ENCODE measurements at regions not wholly inside any gene's neighbourhood (a gene's known extent, or its start where the extent isn't known, plus 50 kb on each side); places are given as distances from the start of the nearest gene placed in this dataset.

- DNase-seq: no peak
- Histone ChIP-seq H3K36me3 (replicated peaks in 1 of 2; ENCODE audit: control insufficient read depth in 1 of 2, insufficient read depth in 2 of 2, low read length in 2 of 2) (no peaks in the 10 kb centered on the region), H2AFZ (ENCODE audit: insufficient read depth, low read depth, low read length, poor library complexity, severe bottlenecking) (no peak overlapping the region), H4K20me1 (ENCODE audit: insufficient read depth, low read length) (no peaks in the 10 kb centered on the region), H3K27ac (ENCODE audit: low read depth in 1 of 2, low read length in 2 of 2) (no peak overlapping the region), H3K27me3 (ENCODE audit: control insufficient read depth in 2 of 2, insufficient read depth in 2 of 2, low read length in 2 of 2) (no peaks in the 10 kb centered on the region), H3K9ac (ENCODE audit: insufficient read depth, low read length, poor library complexity, severe bottlenecking) (no peak overlapping the region), H3K79me2 (ENCODE audit: insufficient read depth, low read length) (no peaks in the 10 kb centered on the region), H3K4me3 (replicated peaks in 1 of 3; ENCODE audit: low read depth in 2 of 3, low read length in 3 of 3) (no peak overlapping the region), H3K4me1 (ENCODE audit: control insufficient read depth in 1 of 2, insufficient read depth in 2 of 2, low read length in 2 of 2) (no peaks in the 10 kb centered on the region), H3K4me2 (replicated peaks; ENCODE audit: extremely low read depth, low read length, poor library complexity, severe bottlenecking) (no peak overlapping the region), H3K9me3 (replicated peaks in 1 of 2; ENCODE audit: control insufficient read depth in 1 of 2, insufficient read depth in 1 of 2, low read length in 2 of 2) (no peaks in the 10 kb centered on the region)
- intact Hi-C loops (cut with micrococcal nuclease): no loop called here
- Mint-ChIP-seq H3K27ac (no peak overlapping the region), H3K27me3 (ENCODE audit: low read depth in 3 of 3) (peaks cover 6 to 11% (median 7%) of the 10 kb centered on the region in 3 donors), H3K9me3 (peaks cover 0 to 2% (median 1%) of the 10 kb centered on the region in 7 donors), H3K4me3 (no peak overlapping the region), H3K36me3 (no peaks in the 10 kb centered on the region), H3K4me1 (no peaks in the 10 kb centered on the region)
- TF ChIP-seq, protein P1, sequence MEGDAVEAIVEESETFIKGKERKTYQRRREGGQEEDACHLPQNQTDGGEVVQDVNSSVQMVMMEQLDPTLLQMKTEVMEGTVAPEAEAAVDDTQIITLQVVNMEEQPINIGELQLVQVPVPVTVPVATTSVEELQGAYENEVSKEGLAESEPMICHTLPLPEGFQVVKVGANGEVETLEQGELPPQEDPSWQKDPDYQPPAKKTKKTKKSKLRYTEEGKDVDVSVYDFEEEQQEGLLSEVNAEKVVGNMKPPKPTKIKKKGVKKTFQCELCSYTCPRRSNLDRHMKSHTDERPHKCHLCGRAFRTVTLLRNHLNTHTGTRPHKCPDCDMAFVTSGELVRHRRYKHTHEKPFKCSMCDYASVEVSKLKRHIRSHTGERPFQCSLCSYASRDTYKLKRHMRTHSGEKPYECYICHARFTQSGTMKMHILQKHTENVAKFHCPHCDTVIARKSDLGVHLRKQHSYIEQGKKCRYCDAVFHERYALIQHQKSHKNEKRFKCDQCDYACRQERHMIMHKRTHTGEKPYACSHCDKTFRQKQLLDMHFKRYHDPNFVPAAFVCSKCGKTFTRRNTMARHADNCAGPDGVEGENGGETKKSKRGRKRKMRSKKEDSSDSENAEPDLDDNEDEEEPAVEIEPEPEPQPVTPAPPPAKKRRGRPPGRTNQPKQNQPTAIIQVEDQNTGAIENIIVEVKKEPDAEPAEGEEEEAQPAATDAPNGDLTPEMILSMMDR (IDR thresholded peaks at IDR 0.05): no peak
- 86% methylated on average over 1 of the region's 3 CpGs for whole genome bisulfite sequencing (ENCODE audit: insufficient coverage)
Observed at GRCh38 chr2:30321466-30321865, 90.1 kb downstream of the LBH start.

DNA sequence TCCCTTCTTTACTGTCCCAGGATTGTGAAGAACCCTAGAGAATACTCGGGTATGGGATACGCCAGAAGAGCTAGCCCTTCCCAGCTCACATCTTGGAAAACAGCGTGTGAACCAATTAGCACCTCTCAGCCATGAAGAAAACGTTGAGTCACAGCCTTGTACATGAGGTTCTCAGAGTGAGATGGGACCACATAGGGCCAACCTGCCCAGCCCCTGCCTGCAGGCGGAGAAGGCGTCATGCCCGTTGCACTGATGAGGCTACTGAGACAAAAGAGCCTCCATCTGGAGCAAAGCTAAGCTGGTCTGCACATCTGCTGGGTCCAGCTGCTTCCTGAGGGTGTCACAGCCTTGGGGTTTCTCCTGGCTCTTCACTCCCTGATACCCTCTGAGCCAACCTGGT is 92.2 kb downstream of the LBH start:
- no peak overlapping the region for H3K9ac ChIP-seq (ENCODE audit: insufficient read depth, low read length, poor library complexity, severe bottlenecking)
- no peak overlapping the region for H3K4me3 Mint-ChIP-seq
- DNase-seq: no peak
- no peaks in the 10 kb centered on the region for H4K20me1 ChIP-seq (ENCODE audit: insufficient read depth, low read length)
- H3K9me3 Mint-ChIP-seq: peaks cover 0 to 3% (median 1%) of the 10 kb centered on the region in 7 donors
- 88% methylated on average over 7 of the region's 7 CpGs for WGBS (ENCODE audit: insufficient coverage)
- no peak overlapping the region for H3K27ac ChIP-seq (ENCODE audit: low read depth in 1 of 2, low read length in 2 of 2)
- H3K4me1 ChIP-seq (ENCODE audit: control insufficient read depth in 1 of 2, insufficient read depth in 2 of 2, low read length in 2 of 2): no peaks in the 10 kb centered on the region
- no peaks in the 10 kb centered on the region for H3K36me3 Mint-ChIP-seq
- no peak overlapping the region for H3K4me2 ChIP-seq (replicated peaks; ENCODE audit: extremely low read depth, low read length, poor library complexity, severe bottlenecking)
- TF ChIP-seq, protein P1 (IDR thresholded peaks at IDR 0.05): no peak
- no peaks in the 10 kb centered on the region for H3K9me3 ChIP-seq (replicated peaks in 1 of 2; ENCODE audit: control insufficient read depth in 1 of 2, insufficient read depth in 1 of 2, low read length in 2 of 2)
- H3K27me3 ChIP-seq (ENCODE audit: control insufficient read depth in 2 of 2, insufficient read depth in 2 of 2, low read length in 2 of 2): no peaks in the 10 kb centered on the region
- H2AFZ ChIP-seq (ENCODE audit: insufficient read depth, low read depth, low read length, poor library complexity, severe bottlenecking): no peak overlapping the region
- H3K4me3 ChIP-seq (replicated peaks in 1 of 3; ENCODE audit: low read depth in 2 of 3, low read length in 3 of 3): no peak overlapping the region
- H3K27ac Mint-ChIP-seq: no peak overlapping the region
- H3K79me2 ChIP-seq (ENCODE audit: insufficient read depth, low read length): no peaks in the 10 kb centered on the region
- intact Hi-C loops (cut with micrococcal nuclease): no loop called here
- peaks cover 6 to 7% (median 6%) of the 10 kb centered on the region in 3 donors for H3K27me3 Mint-ChIP-seq (ENCODE audit: low read depth in 3 of 3)
- no peaks in the 10 kb centered on the region for H3K36me3 ChIP-seq (replicated peaks in 1 of 2; ENCODE audit: control insufficient read depth in 1 of 2, insufficient read depth in 2 of 2, low read length in 2 of 2)
- H3K4me1 Mint-ChIP-seq: no peaks in the 10 kb centered on the region

Measured in CD14-positive monocyte (primary cell).